Amniotic epithelial cell (primary cell): ENCODE measurements at regions not wholly inside any gene's neighbourhood (a gene's known extent, or its start where the extent isn't known, plus 50 kb on each side); places are given as distances from the start of the nearest gene placed in this dataset.
A peak's percentile ranks its signal among the peaks of the same experiment; 100 is the strongest.
"Not testable (repeated sequence)": the region's sequence is repeated elsewhere in the genome, so short reads cannot be mapped to it uniquely, and the experiment has no call there.

Experiments used
- DNase-seq: peaks from one replicate; pipeline ENCODE4 v3.0.0-alpha.2; 2010; ENCODE audit warnings: low read depth

- no peak for DNase-seq
Observed at GRCh38 chr2:76000425-76000824, 289.7 kb upstream of the GCFC2 start.

GRCh38 chr2:75998451-75998850, 287.7 kb upstream of the GCFC2 start:
- no peak for DNase-seq

GRCh38 chr2:75994759-75995158, 284.0 kb upstream of the GCFC2 start:
- no peak for DNase-seq

- not testable (repeated sequence) for DNase-seq
Observed at GRCh38 chr2:75988622-75989021, 277.9 kb upstream of the GCFC2 start.

- DNase-seq = no peak
Observed at GRCh38 chr2:75986617-75987016, 275.9 kb upstream of the GCFC2 start.

GRCh38 chr2:75982719-75983118, 272.0 kb upstream of the GCFC2 start:
- DNase-seq = no peak

- no peak for DNase-seq
Observed at GRCh38 chr2:75964646-75965045, 253.9 kb upstream of the GCFC2 start.

- DNase-seq = no peak
Observed at GRCh38 chr2:75960472-75961009, 249.8 kb upstream of the GCFC2 start.

- no peak for DNase-seq
Observed at GRCh38 chr2:75959724-75960471, 249.2 kb upstream of the GCFC2 start.

- no peak for DNase-seq
Observed at GRCh38 chr2:75954761-75955160, 244.0 kb upstream of the GCFC2 start.

- DNase-seq = no peak
Observed at GRCh38 chr2:75952173-75952572, 241.5 kb upstream of the GCFC2 start.

- no peak for DNase-seq
Observed at GRCh38 chr2:75949385-75950030, 238.8 kb upstream of the GCFC2 start.

- DNase-seq = no peak
Observed at GRCh38 chr2:75936311-75936710, 225.6 kb upstream of the GCFC2 start.

GRCh38 chr2:75932996-75933395, 222.3 kb upstream of the GCFC2 start:
- DNase-seq = no peak

GRCh38 chr2:75928093-75928492, 217.4 kb upstream of the GCFC2 start:
- DNase-seq = peak; percentile 0

- DNase-seq = no peak
Observed at GRCh38 chr2:75925331-75926024, 214.8 kb upstream of the GCFC2 start.

GRCh38 chr2:75922191-75922590, 211.5 kb upstream of the GCFC2 start:
- no peak for DNase-seq

- DNase-seq = no peak
Observed at GRCh38 chr2:75920859-75921551, 210.3 kb upstream of the GCFC2 start.

GRCh38 chr2:75915851-75916634, 205.3 kb upstream of the GCFC2 start:
- DNase-seq = no peak

- peak; percentile 3 for DNase-seq
Observed at GRCh38 chr2:75896779-75897366, 186.2 kb upstream of the GCFC2 start.

GRCh38 chr2:75894170-75894569, 183.5 kb upstream of the GCFC2 start:
- no peak for DNase-seq
